NCI-H82 (cell line): ENCODE measurements at regions not wholly inside any gene's neighbourhood (a gene's known extent, or its start where the extent isn't known, plus 50 kb on each side); places are given as distances from the start of the nearest gene placed in this dataset.
"Not testable (repeated sequence)": the region's sequence is repeated elsewhere in the genome, so short reads cannot be mapped to it uniquely, and the experiment has no call there.

Source experiments
- DNase-seq: peaks from one replicate; lab custom pipeline; 2025; lab: John Stamatoyannopoulos, UW

- DNase-seq, result no peak
Measured at GRCh38 chr5:169531631-169532030, 51.9 kb upstream of the SPDL1 start.

DNA sequence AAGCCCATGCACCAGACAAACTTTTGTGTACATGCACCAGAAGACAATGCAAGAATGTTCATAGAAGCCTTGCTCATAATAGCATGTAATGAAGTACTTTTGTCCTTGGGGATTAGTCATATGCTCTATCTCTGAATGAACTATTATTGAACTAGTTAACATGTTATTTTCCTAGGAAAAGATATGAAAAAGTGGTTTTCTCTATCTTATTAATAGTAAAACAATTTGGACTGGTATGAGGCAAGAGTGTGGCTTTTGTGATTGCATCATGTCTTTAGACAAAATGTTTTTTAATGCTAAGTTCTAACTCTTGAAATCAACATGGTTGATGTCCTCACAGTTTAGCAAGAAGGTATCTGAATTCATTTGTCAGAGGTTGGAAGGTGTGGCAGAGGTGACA lies 55.7 kb upstream of the SPDL1 start:
- DNase-seq, result no peak

DNA sequence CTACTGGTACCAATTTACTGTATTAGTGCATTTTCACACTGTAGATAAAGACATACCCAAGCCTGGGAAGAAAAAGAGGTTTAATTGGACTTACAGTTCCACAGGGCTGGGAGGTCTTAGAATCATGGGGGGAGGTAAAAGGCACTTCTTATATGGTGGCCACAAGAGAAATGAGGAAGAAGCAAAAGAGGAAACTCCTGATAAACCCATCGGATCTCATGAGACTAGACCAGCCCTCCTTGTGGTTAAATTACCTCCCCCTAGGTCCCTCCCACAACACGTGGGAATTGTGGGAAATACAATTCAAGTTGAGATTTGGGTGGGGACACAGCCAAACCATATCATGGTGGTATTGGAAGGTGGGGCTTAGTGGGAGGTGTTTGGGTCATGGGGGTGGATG lies 56.5 kb upstream of the SPDL1 start:
- DNase-seq, result no peak

- DNase-seq, result no peak
Measured at GRCh38 chr5:169522851-169523250, 60.7 kb upstream of the SPDL1 start.

DNA sequence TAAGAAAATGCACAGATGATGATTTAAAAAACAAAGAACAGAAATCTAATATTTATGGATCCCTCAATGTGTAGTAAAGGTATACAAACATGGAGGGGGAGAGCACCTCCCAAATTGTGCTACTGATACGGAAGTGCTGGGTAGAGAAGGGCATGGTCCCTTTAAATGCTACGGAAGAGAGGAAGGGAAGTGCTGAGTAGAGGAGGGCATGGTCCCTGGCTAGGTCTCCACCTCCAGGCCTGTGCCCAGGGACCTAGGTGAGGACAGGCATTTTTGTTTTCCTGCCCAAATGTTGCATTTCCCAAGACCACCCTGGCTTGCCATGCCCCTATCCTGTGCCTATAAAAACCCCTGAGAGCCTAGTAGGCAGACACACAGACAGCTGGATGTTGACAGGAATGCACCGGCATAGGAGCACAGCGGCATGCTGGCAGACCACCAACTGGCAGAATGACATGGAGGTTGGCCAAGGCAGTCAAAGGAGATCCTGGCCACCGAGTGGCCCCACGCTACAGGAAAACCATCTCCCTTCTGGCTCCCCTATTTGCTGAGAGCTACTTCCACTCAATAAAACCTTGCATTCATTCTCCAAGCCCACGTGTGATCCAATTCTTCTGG lies 62.1 kb upstream of the SPDL1 start:
- DNase-seq, result no peak

- no peak for DNase-seq
Measured at GRCh38 chr5:169519358-169519757, 64.2 kb upstream of the SPDL1 start.

GRCh38 chr5:169518779-169519178 lies 64.8 kb upstream of the SPDL1 start:
- not testable (repeated sequence) for DNase-seq

GRCh38 chr5:169512385-169512784 lies 71.2 kb upstream of the SPDL1 start:
- peak; percentile 13 for DNase-seq

DNA sequence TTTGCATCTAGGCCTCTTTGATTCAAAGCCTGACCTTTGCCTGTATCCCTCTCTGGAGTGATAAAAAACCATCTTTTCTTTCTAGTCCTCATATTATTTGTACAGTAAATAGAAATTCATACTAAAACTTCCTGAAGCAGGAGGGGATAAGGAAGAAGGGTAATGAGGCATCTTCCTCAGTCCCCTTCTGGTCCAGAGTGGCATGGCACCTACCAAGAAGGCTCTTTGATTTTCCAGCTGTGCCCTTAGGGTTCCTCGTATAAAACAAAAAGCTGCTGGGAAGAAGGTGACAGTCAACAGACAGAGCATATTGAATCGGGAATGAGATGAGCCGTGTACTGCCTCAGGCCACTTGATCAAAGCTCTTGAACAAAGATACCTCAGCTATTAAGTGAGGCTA lies 71.9 kb upstream of the SPDL1 start:
- DNase-seq, result no peak

DNA sequence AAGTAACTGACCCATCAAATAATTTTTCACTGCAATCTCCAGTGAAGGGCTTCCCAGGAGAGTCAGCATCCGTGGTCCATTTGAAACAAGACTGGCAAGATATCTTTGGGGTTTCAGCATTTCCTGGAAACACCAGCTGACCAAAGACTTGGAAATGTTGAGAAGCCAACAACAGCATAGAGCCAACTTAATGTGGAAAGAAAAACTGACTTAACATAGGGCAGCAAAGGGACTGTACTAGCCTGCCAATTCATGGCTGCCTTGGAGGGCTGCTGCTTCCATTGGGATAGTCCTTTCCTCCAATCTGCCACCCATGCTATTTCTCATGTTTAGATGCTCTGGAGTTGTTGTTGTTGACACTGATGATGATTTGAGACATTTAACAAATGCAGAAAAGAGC lies 76.5 kb upstream of the SPDL1 start:
- no peak for DNase-seq

GRCh38 chr5:169503886-169504285 lies 79.7 kb upstream of the SPDL1 start:
- DNase-seq, result no peak

- DNase-seq, result no peak
Measured at GRCh38 chr5:169499990-169500505, 83.5 kb upstream of the SPDL1 start.

- no peak for DNase-seq
Measured at GRCh38 chr5:169496878-169497277, 86.7 kb upstream of the SPDL1 start.

DNA sequence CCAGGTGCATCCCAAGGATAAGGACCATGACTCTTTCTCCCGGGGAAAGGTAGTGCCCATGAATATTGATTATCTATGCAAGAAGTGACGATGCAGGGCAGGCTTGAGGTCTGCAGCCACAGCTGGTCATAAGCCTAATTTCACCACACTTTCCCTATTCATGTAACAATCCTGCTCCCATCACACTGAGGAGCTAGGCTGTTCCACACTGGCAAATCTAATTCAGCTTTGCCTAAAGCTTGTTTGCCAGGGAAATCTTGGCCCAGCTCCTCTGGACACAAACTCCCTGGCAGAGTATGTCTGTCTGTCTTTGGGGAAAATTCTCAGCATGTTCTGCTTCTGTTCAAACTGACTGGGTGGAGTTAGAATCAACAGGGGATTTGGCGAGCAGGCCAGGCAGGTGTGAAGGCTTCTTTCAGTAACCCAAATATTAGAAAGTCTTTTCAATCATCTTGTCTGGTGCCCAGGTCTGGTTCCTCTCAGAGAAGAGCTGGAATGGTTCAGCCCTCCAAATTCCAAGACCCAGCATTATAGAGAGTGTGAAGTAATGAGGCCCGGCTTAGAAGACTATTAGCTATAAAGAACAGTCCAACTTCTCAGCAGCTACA lies 88.5 kb upstream of the SPDL1 start:
- no peak for DNase-seq

GRCh38 chr5:169494383-169494935 lies 89.1 kb upstream of the SPDL1 start:
- no peak for DNase-seq

GRCh38 chr5:169474226-169474625 lies 109.3 kb upstream of the SPDL1 start:
- no peak for DNase-seq

DNA sequence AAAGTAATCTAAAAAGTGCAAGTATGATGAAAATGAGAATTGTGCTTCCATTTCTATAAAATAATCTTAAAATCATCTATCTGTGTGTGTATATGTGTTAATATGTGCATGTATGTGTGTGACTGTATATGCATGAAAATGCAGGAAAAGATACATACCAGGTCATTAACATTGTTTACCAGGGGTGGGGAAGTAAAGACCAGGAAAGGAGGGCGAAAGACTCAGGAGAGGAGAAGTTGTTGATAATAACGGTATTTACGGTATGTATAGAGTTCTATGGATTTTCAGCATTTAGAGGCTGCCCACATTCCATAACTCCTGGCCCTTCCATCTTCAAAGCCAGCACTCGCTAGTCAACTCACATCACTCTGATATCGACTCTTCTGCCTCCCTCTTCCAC lies 111.0 kb upstream of the SPDL1 start:
- DNase-seq, result no peak

DNA sequence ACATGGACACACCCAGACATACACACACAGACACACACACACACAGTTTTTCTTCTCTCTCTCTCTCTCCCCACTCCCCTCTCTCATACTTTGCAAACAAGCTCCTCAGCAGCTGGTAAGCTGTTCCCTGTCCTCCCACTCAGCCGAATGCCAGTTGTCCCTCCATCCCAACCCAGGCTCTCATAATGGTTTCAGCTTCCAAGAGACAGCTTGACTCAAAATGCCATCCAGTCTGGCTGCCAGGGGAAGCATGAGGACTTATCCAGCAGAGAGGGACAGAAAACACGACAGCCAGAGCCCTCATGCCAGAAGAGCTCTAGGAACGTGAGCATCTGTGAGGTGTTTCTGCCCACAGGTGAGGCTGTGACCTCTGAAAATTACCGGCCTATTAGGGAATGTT lies 112.6 kb upstream of the SPDL1 start:
- no peak for DNase-seq

- no peak for DNase-seq
Measured at GRCh38 chr5:169467041-169467771, 116.4 kb upstream of the SPDL1 start.

- no peak for DNase-seq
Measured at GRCh38 chr5:169460896-169461295, 122.7 kb upstream of the SPDL1 start.

DNA sequence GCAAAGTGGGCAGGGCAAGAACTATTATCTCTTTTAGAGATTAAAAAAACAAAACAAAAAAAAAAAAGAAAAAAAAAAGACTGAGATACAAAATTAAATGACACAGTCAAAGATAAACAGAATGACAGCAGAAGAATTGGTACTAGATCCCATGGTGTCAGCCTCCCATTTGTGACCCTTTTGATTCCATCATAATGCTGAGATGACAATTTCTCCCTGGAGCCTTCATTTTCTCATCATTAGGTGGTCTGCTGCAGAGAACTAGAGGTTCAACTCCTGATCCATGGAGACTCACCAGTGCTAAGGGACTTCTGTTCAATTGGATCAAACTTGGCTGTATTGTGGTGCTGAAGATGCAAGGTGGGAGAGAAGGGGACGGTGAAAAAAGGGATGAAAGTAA lies 123.5 kb upstream of the SPDL1 start:
- DNase-seq, result no peak

GRCh38 chr5:169458221-169458620 lies 125.4 kb upstream of the SPDL1 start:
- no peak for DNase-seq

- DNase-seq, result no peak
Measured at GRCh38 chr5:169450464-169450863, 133.1 kb upstream of the SPDL1 start.
